ENCODE measurements at regions not wholly inside any gene's neighbourhood (a gene's known extent, or its start where the extent isn't known, plus 50 kb on each side); places are given as distances from the start of the nearest gene placed in this dataset.

DNA sequence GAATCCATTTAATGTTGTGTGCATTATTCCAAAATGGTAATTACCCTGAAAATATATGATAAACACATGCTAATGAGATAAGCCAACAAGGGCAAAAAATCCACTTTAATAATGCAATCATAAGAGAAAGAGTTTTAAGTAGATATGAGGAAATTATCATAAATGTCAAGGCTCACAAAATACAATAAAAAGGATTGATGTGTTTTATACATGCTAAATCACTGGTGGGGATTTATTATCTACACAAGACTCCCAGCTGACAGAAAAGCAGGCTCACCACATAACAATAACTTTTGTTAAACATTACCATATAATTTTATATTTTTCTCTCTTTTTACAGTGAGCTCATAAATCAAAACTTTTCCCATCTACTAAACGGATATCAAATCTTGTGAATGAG, 306.2 kb upstream of the GRAMD2B start:
- no peak for TF ChIP-seq POLR2A (IDR thresholded peaks at IDR 0.05)
- TF ChIP-seq, protein P1, sequence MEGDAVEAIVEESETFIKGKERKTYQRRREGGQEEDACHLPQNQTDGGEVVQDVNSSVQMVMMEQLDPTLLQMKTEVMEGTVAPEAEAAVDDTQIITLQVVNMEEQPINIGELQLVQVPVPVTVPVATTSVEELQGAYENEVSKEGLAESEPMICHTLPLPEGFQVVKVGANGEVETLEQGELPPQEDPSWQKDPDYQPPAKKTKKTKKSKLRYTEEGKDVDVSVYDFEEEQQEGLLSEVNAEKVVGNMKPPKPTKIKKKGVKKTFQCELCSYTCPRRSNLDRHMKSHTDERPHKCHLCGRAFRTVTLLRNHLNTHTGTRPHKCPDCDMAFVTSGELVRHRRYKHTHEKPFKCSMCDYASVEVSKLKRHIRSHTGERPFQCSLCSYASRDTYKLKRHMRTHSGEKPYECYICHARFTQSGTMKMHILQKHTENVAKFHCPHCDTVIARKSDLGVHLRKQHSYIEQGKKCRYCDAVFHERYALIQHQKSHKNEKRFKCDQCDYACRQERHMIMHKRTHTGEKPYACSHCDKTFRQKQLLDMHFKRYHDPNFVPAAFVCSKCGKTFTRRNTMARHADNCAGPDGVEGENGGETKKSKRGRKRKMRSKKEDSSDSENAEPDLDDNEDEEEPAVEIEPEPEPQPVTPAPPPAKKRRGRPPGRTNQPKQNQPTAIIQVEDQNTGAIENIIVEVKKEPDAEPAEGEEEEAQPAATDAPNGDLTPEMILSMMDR (IDR thresholded peaks at IDR 0.05) = no peak
